WTC11 (cell line): ENCODE measurements at regions not wholly inside any gene's neighbourhood (a gene's known extent, or its start where the extent isn't known, plus 50 kb on each side); places are given as distances from the start of the nearest gene placed in this dataset.

Experiments used
- ATAC-seq: fragments of 200-7000 bp; cut with Tn5 transposase; 2 replicates; pipeline ENCODE4 v1.10.0; 2021; ENCODE audit warnings: mild to moderate bottlenecking, moderate library complexity
- CTCF ChIA-PET: fragments of 300-600 bp; sonication (Branson Sonifier 250); formaldehyde crosslinking; loops from one replicate; lab custom pipeline; 2021; ENCODE audit warnings: antibody characterized with exemption; lab: Charles Lee
- POLR2A ChIA-PET: fragments of 350-600 bp; sonication (Branson Sonifier 250); formaldehyde crosslinking; loops from one replicate; lab custom pipeline; 2021; ENCODE audit warnings: antibody characterized with exemption; lab: Charles Lee
- DNase-seq: peaks from one replicate; pipeline ENCODE4 v3.0.0; 2021; ENCODE audit warnings: low spot score
- H3K27ac Mint-ChIP-seq: 2 replicates; pipeline ENCODE4 v1.8.0; 2021; ENCODE audit warnings: mixed read lengths
- H3K27me3 Mint-ChIP-seq: 2 replicates; pipeline ENCODE4 v1.8.0; 2021; ENCODE audit warnings: low read depth, mild to moderate bottlenecking, moderate library complexity, mixed read lengths
- H3K36me3 Mint-ChIP-seq: 2 replicates; pipeline ENCODE4 v1.8.0; 2021; ENCODE audit warnings: mixed read lengths
- H3K4me1 Mint-ChIP-seq: 2 replicates; pipeline ENCODE4 v1.8.0; 2022; ENCODE audit warnings: mixed read lengths
- H3K4me3 Mint-ChIP-seq: 2 replicates; pipeline ENCODE4 v1.8.0; 2021; ENCODE audit warnings: mild to moderate bottlenecking, moderate library complexity, mixed read lengths
- H3K9me3 Mint-ChIP-seq: 2 replicates; pipeline ENCODE4 v1.8.0; 2021; ENCODE audit warnings: mixed read lengths
- CBFB ChIP-seq: sonication (generic); formaldehyde crosslinking; IDR thresholded peaks from 2 replicates; pipeline ENCODE4 v1.8.1; 2022; ENCODE audit warnings: mild to moderate bottlenecking, low read depth, missing genetic modification reagents
- CREM ChIP-seq: sonication (generic); formaldehyde crosslinking; IDR thresholded peaks from 2 replicates; pipeline ENCODE4 v1.8.1; 2022; ENCODE audit warnings: mild to moderate bottlenecking, missing genetic modification reagents, moderate library complexity
- FOXJ3 ChIP-seq: sonication (generic); formaldehyde crosslinking; IDR thresholded peaks from 2 replicates; pipeline ENCODE4 v1.9.0; 2021; ENCODE audit warnings: missing genetic modification reagents, mild to moderate bottlenecking, borderline replicate concordance
- FOXP1 ChIP-seq: sonication (generic); formaldehyde crosslinking; IDR thresholded peaks from 2 replicates; pipeline ENCODE4 v1.8.0; 2022; ENCODE audit warnings: missing genetic modification reagents, mild to moderate bottlenecking, moderate library complexity, borderline replicate concordance
- GRHL2 ChIP-seq: fragments of 250-450 bp; sonication (Bioruptor Pico); IDR thresholded peaks from 2 replicates; pipeline ENCODE4 v1.8.0; 2022; ENCODE audit warnings: mild to moderate bottlenecking, moderate library complexity; ENCODE audit not compliant: insufficient replicate concordance, severe bottlenecking
- GTF2I ChIP-seq: fragments of 250-450 bp; sonication (Bioruptor Pico); conservative IDR thresholded peaks from 2 replicates; pipeline ENCODE4 v1.4.0; 2021; ENCODE audit warnings: mild to moderate bottlenecking
- JUN ChIP-seq: sonication (generic); formaldehyde crosslinking; IDR thresholded peaks from 2 replicates; pipeline ENCODE4 v1.8.0; 2023; ENCODE audit warnings: mild to moderate bottlenecking, missing genetic modification reagents
- SMAD4 ChIP-seq: sonication (generic); formaldehyde crosslinking; IDR thresholded peaks from 2 replicates; pipeline ENCODE4 v1.8.0; 2022; ENCODE audit warnings: mild to moderate bottlenecking, missing genetic modification reagents
- ZNF121 ChIP-seq: sonication (generic); formaldehyde crosslinking; IDR thresholded peaks from 2 replicates; pipeline ENCODE4 v1.8.0; 2023; ENCODE audit warnings: missing genetic modification reagents
- TF ChIP-seq, protein P1 (sequence below): sonication (generic); formaldehyde crosslinking; IDR thresholded peaks from 2 replicates; pipeline ENCODE4 v1.8.1; 2022; ENCODE audit warnings: mild to moderate bottlenecking, missing genetic modification reagents, moderate library complexity, borderline replicate concordance
- TF ChIP-seq, protein P2 (sequence below): sonication (generic); formaldehyde crosslinking; IDR thresholded peaks from 2 replicates; pipeline ENCODE4 v1.8.1; 2022; ENCODE audit warnings: missing genetic modification reagents, borderline replicate concordance
- TF ChIP-seq, protein P3 (sequence below): sonication (generic); formaldehyde crosslinking; IDR thresholded peaks from 2 replicates; pipeline ENCODE4 v1.8.0; 2022; ENCODE audit warnings: mild to moderate bottlenecking, missing genetic modification reagents
- TF ChIP-seq, protein P4 (sequence below): sonication (generic); formaldehyde crosslinking; IDR thresholded peaks from 2 replicates; pipeline ENCODE4 v1.8.0; 2023; ENCODE audit warnings: missing genetic modification reagents, mild to moderate bottlenecking, borderline replicate concordance
- TF ChIP-seq, protein P5 (sequence below): sonication (generic); formaldehyde crosslinking; IDR thresholded peaks from 2 replicates; pipeline ENCODE4 v1.8.1; 2023; ENCODE audit warnings: mild to moderate bottlenecking, missing genetic modification reagents, borderline replicate concordance
- TF ChIP-seq, protein P6 (sequence below): sonication (generic); formaldehyde crosslinking; IDR thresholded peaks from 2 replicates; pipeline ENCODE4 v1.8.0; 2023; ENCODE audit warnings: mild to moderate bottlenecking, missing genetic modification reagents
- TF ChIP-seq, protein P7 (sequence below): sonication (generic); formaldehyde crosslinking; IDR thresholded peaks from 2 replicates; pipeline ENCODE4 v1.8.1; 2023; ENCODE audit warnings: mild to moderate bottlenecking, moderate library complexity, missing genetic modification reagents
- TF ChIP-seq, protein P8 (sequence below): fragments of 200-600 bp; IDR thresholded peaks from 2 replicates; pipeline ENCODE4 v1.8.0; 2022; ENCODE audit warnings: antibody characterized with exemption

DNA sequence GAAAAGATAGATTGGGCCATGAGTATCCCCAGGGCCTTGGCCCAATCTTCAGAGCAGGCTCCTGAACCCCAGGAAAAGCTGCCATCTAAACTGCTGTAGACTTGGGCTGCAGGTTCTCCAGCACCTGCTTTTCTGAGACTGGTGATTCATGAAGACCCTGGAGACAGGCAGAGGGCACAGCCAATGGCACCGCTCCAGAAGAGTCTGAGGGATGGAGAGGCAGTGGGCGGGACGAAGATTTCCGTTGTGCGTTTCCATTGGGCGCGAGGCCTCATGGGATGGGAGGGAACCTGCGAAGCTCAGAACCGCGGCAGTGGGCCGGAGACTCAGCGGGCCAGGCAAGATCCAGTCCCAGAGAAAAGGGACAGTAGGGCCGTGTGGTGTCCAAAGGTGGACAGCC is 375.1 kb downstream of the IPO8 start (continued):
- no peak for TF ChIP-seq CREM
- TF ChIP-seq FOXJ3 (CRISPR knock-in tag) = no peak
- TF ChIP-seq, protein P1, sequence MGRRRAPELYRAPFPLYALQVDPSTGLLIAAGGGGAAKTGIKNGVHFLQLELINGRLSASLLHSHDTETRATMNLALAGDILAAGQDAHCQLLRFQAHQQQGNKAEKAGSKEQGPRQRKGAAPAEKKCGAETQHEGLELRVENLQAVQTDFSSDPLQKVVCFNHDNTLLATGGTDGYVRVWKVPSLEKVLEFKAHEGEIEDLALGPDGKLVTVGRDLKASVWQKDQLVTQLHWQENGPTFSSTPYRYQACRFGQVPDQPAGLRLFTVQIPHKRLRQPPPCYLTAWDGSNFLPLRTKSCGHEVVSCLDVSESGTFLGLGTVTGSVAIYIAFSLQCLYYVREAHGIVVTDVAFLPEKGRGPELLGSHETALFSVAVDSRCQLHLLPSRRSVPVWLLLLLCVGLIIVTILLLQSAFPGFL (CRISPR knock-in tag) = no peak
- TF ChIP-seq CBFB (CRISPR knock-in tag) = no peak
- TF ChIP-seq, protein P2, sequence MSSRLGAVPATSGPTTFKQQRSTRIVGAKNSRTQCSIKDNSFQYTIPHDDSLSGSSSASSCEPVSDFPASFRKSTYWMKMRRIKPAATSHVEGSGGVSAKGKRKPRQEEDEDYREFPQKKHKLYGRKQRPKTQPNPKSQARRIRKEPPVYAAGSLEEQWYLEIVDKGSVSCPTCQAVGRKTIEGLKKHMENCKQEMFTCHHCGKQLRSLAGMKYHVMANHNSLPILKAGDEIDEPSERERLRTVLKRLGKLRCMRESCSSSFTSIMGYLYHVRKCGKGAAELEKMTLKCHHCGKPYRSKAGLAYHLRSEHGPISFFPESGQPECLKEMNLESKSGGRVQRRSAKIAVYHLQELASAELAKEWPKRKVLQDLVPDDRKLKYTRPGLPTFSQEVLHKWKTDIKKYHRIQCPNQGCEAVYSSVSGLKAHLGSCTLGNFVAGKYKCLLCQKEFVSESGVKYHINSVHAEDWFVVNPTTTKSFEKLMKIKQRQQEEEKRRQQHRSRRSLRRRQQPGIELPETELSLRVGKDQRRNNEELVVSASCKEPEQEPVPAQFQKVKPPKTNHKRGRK = no peak
- TF ChIP-seq, protein P3, sequence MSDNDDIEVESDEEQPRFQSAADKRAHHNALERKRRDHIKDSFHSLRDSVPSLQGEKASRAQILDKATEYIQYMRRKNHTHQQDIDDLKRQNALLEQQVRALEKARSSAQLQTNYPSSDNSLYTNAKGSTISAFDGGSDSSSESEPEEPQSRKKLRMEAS (CRISPR knock-in tag) = no peak

DNA sequence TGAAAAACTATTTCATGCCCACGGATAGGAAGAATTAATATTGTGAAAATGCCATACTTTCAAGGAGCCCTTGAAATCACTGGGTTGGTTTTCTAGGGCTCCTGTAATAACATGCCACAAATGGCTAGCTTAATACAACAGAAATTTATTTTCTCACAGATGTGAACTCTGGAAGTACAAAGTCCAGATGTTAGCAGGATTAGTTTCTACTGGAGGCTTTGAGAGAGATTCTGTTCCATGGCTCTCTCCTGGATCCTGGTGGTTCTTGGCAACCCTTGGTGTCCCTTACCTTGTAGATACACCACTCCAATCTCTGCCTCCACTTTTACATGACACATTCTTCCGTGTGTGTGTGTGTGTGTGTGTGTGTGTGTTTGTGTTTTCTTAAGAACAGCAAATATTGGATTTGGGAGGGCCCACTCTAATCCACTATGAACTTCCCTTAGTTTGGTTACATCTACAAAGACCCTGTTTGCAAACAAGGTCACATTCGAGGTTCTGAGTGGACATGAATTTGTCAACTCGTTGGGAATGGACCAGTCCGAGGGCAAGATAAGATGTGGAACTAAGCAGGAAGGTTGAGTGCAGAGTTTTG is 381.1 kb downstream of the IPO8 start:
- POLR2A ChIA-PET = no interaction called here

More for the DNA sequence above, 381.1 kb downstream of the IPO8 start:
- Mint-ChIP-seq H3K9me3 (peaks cover 22% of the 10 kb centered on the region), H3K4me3 (no peak overlapping the region), H3K36me3 (peaks cover 2% of the 10 kb centered on the region; the same call in 1 of the 2 replicates), H3K4me1 (no peaks in the 10 kb centered on the region), H3K27ac (no peak overlapping the region), H3K27me3 (no peaks in the 10 kb centered on the region)
- ATAC-seq (no peak), DNase-seq (no peak)
- CTCF ChIA-PET = no interaction called here
- no peak for TF ChIP-seq JUN (CRISPR knock-in tag)
- TF ChIP-seq, protein P4, sequence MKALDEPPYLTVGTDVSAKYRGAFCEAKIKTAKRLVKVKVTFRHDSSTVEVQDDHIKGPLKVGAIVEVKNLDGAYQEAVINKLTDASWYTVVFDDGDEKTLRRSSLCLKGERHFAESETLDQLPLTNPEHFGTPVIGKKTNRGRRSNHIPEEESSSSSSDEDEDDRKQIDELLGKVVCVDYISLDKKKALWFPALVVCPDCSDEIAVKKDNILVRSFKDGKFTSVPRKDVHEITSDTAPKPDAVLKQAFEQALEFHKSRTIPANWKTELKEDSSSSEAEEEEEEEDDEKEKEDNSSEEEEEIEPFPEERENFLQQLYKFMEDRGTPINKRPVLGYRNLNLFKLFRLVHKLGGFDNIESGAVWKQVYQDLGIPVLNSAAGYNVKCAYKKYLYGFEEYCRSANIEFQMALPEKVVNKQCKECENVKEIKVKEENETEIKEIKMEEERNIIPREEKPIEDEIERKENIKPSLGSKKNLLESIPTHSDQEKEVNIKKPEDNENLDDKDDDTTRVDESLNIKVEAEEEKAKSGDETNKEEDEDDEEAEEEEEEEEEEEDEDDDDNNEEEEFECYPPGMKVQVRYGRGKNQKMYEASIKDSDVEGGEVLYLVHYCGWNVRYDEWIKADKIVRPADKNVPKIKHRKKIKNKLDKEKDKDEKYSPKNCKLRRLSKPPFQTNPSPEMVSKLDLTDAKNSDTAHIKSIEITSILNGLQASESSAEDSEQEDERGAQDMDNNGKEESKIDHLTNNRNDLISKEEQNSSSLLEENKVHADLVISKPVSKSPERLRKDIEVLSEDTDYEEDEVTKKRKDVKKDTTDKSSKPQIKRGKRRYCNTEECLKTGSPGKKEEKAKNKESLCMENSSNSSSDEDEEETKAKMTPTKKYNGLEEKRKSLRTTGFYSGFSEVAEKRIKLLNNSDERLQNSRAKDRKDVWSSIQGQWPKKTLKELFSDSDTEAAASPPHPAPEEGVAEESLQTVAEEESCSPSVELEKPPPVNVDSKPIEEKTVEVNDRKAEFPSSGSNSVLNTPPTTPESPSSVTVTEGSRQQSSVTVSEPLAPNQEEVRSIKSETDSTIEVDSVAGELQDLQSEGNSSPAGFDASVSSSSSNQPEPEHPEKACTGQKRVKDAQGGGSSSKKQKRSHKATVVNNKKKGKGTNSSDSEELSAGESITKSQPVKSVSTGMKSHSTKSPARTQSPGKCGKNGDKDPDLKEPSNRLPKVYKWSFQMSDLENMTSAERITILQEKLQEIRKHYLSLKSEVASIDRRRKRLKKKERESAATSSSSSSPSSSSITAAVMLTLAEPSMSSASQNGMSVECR = no peak
- no peak for TF ChIP-seq GRHL2 (CRISPR knock-in tag)
- TF ChIP-seq, protein P5, sequence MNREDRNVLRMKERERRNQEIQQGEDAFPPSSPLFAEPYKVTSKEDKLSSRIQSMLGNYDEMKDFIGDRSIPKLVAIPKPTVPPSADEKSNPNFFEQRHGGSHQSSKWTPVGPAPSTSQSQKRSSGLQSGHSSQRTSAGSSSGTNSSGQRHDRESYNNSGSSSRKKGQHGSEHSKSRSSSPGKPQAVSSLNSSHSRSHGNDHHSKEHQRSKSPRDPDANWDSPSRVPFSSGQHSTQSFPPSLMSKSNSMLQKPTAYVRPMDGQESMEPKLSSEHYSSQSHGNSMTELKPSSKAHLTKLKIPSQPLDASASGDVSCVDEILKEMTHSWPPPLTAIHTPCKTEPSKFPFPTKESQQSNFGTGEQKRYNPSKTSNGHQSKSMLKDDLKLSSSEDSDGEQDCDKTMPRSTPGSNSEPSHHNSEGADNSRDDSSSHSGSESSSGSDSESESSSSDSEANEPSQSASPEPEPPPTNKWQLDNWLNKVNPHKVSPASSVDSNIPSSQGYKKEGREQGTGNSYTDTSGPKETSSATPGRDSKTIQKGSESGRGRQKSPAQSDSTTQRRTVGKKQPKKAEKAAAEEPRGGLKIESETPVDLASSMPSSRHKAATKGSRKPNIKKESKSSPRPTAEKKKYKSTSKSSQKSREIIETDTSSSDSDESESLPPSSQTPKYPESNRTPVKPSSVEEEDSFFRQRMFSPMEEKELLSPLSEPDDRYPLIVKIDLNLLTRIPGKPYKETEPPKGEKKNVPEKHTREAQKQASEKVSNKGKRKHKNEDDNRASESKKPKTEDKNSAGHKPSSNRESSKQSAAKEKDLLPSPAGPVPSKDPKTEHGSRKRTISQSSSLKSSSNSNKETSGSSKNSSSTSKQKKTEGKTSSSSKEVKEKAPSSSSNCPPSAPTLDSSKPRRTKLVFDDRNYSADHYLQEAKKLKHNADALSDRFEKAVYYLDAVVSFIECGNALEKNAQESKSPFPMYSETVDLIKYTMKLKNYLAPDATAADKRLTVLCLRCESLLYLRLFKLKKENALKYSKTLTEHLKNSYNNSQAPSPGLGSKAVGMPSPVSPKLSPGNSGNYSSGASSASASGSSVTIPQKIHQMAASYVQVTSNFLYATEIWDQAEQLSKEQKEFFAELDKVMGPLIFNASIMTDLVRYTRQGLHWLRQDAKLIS (CRISPR knock-in tag) = no peak
- no peak for TF ChIP-seq ZNF121 (CRISPR knock-in tag)
- TF ChIP-seq, protein P6, sequence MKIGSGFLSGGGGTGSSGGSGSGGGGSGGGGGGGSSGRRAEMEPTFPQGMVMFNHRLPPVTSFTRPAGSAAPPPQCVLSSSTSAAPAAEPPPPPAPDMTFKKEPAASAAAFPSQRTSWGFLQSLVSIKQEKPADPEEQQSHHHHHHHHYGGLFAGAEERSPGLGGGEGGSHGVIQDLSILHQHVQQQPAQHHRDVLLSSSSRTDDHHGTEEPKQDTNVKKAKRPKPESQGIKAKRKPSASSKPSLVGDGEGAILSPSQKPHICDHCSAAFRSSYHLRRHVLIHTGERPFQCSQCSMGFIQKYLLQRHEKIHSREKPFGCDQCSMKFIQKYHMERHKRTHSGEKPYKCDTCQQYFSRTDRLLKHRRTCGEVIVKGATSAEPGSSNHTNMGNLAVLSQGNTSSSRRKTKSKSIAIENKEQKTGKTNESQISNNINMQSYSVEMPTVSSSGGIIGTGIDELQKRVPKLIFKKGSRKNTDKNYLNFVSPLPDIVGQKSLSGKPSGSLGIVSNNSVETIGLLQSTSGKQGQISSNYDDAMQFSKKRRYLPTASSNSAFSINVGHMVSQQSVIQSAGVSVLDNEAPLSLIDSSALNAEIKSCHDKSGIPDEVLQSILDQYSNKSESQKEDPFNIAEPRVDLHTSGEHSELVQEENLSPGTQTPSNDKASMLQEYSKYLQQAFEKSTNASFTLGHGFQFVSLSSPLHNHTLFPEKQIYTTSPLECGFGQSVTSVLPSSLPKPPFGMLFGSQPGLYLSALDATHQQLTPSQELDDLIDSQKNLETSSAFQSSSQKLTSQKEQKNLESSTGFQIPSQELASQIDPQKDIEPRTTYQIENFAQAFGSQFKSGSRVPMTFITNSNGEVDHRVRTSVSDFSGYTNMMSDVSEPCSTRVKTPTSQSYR (CRISPR knock-in tag) = no peak
- no peak for TF ChIP-seq SMAD4 (CRISPR knock-in tag)
- TF ChIP-seq, protein P3 (CRISPR knock-in tag) = no peak
- TF ChIP-seq, protein P7, sequence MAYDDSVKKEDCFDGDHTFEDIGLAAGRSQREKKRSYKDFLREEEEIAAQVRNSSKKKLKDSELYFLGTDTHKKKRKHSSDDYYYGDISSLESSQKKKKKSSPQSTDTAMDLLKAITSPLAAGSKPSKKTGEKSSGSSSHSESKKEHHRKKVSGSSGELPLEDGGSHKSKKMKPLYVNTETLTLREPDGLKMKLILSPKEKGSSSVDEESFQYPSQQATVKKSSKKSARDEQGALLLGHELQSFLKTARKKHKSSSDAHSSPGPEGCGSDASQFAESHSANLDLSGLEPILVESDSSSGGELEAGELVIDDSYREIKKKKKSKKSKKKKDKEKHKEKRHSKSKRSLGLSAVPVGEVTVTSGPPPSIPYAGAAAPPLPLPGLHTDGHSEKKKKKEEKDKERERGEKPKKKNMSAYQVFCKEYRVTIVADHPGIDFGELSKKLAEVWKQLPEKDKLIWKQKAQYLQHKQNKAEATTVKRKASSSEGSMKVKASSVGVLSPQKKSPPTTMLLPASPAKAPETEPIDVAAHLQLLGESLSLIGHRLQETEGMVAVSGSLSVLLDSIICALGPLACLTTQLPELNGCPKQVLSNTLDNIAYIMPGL (CRISPR knock-in tag) = no peak
- no peak for TF ChIP-seq GTF2I (CRISPR knock-in tag)
- TF ChIP-seq FOXP1 = no peak
- TF ChIP-seq, protein P8, sequence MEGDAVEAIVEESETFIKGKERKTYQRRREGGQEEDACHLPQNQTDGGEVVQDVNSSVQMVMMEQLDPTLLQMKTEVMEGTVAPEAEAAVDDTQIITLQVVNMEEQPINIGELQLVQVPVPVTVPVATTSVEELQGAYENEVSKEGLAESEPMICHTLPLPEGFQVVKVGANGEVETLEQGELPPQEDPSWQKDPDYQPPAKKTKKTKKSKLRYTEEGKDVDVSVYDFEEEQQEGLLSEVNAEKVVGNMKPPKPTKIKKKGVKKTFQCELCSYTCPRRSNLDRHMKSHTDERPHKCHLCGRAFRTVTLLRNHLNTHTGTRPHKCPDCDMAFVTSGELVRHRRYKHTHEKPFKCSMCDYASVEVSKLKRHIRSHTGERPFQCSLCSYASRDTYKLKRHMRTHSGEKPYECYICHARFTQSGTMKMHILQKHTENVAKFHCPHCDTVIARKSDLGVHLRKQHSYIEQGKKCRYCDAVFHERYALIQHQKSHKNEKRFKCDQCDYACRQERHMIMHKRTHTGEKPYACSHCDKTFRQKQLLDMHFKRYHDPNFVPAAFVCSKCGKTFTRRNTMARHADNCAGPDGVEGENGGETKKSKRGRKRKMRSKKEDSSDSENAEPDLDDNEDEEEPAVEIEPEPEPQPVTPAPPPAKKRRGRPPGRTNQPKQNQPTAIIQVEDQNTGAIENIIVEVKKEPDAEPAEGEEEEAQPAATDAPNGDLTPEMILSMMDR = no peak
